Heart left ventricle (tissue), 16 donors: ENCODE measurements at regions not wholly inside any gene's neighbourhood (a gene's known extent, or its start where the extent isn't known, plus 50 kb on each side); places are given as distances from the start of the nearest gene placed in this dataset.

ENCODE experiments used
- ATAC-seq, 4 donors: fragments of 200-7000 bp; cut with Tn5 transposase; one replicate each; pipeline ENCODE4 v1.9.1; 2020 to 2022; ENCODE audit warnings: moderate library complexity in 4 of 4, mild to moderate bottlenecking in 3 of 4, moderate number of reproducible peaks in 1 of 4
- DNase-seq, 5 donors: peaks; one replicate each; pipeline ENCODE4 v3.0.0-alpha.2; 2020
- H3K27ac ChIP-seq, 12 donors: fragments of 200-600 bp; sonication (generic) in 4 of 12; one replicate each; pipeline versions ENCODE4 v1.5.0 to v1.8.0; 2016 to 2022; ENCODE audit warnings: mild to moderate bottlenecking in 2 of 12
- H3K27me3 ChIP-seq, 9 donors: fragments of 200-600 bp; sonication (generic) in 2 of 9; one replicate each; pipeline versions ENCODE4 v1.5.1 to v1.8.0; 2016 to 2022; ENCODE audit warnings: mild to moderate bottlenecking in 3 of 9
- H3K36me3 ChIP-seq, 9 donors: fragments of 200-600 bp; sonication (generic) in 2 of 9; one replicate each; pipeline versions ENCODE4 v1.5.0 to v1.8.0; 2018 to 2022; ENCODE audit warnings: mild to moderate bottlenecking in 2 of 9
- H3K4me1 ChIP-seq, 12 donors: fragments of 200-600 bp; sonication (generic) in 4 of 12; one replicate each; pipeline versions ENCODE4 v1.5.0 to v1.8.0; 2016 to 2022; ENCODE audit warnings: mild to moderate bottlenecking in 3 of 12
- H3K4me3 ChIP-seq, 12 donors: fragments of 200-600 bp; sonication (generic) in 4 of 12; one replicate each; pipeline versions ENCODE4 v1.5.0 to v1.8.0; 2017 to 2022; ENCODE audit warnings: mild to moderate bottlenecking in 9 of 12, moderate library complexity in 4 of 12
- H3K9me3 ChIP-seq, 12 donors: fragments of 200-600 bp; sonication (generic) in 4 of 12; one replicate each; pipeline versions ENCODE4 v1.5.0 to v1.8.0; 2016 to 2022; ENCODE audit warnings: mild to moderate bottlenecking in 1 of 12
- POLR2A ChIP-seq, 2 donors: fragments of 450-650 bp; IDR thresholded peaks; one replicate each; pipeline ENCODE4 v1.6.1; 2017; ENCODE audit warnings: antibody characterized with exemption in 2 of 2, mild to moderate bottlenecking in 2 of 2, moderate library complexity in 2 of 2
- WGBS, 4 donors: extraction: QIAGEN DNeasy Blood & Tissue Kit in 2 of 4; methylation state at CpG; one replicate each; pipeline versions ENCODE4 v1.1.5 to v1.1.7; 2013 to 2018; 5-methylcytosine and 5-hydroxymethylcytosine counted together
- intact Hi-C, 10 donors: fragments of 100-400 bp; cut with DNase I; formaldehyde crosslinking; loops; one replicate each; pipeline versions ENCODE4 v1.11.1 to v1.14.2; 2022
- TF ChIP-seq, protein P1 (sequence below), 12 donors: fragments of 200-600 bp; sonication (generic) in 4 of 12; IDR thresholded peaks; one replicate each; pipeline versions ENCODE4 v1.5.0 to v1.8.0; 2018 to 2022; ENCODE audit warnings: antibody characterized with exemption in 12 of 12, mild to moderate bottlenecking in 5 of 12
- donor health status: ischemic (EF 13 %, LVEDD 7.1; RV severe dilation, severe dysfunction).
- donor health status: healthy with polysubstance abuse.
- donor health status: DM: no; HTN: yes; CAD: no.
- donor health status: DM: no; HTN: no; CAD: no.
- donor health status: ischemic (EF 25% LVEDD 6.9; RV normal size, moderate dysfunction).
- donor health status: ischemic (EF 25% LVEDD 5.7; RV mildly dilated, moderate dysfunction).
- donor health status: healthy.
- donor health status: DM: yes; HTN: yes; CAD: no.
- donor health status: ischemic (EF 35%, LVEDD 5.7; RV mildly dilated, moderate dysfunction).
- donor health status: nonischemic (EF 11% LVEDD 7.7; RV severe dilation, severe dysfunction).
- donor health status: DM: yes; HTN: yes; CAD: no.
- donor health status: PGD.
- donor health status: ischemic (EF 29% LVEDD 5.4; RV normal size, mild dysfunction).
- donor health status: nonischemic (EF 23%, LVEDD 6.1; RV moderate dilation, normal function).

DNA sequence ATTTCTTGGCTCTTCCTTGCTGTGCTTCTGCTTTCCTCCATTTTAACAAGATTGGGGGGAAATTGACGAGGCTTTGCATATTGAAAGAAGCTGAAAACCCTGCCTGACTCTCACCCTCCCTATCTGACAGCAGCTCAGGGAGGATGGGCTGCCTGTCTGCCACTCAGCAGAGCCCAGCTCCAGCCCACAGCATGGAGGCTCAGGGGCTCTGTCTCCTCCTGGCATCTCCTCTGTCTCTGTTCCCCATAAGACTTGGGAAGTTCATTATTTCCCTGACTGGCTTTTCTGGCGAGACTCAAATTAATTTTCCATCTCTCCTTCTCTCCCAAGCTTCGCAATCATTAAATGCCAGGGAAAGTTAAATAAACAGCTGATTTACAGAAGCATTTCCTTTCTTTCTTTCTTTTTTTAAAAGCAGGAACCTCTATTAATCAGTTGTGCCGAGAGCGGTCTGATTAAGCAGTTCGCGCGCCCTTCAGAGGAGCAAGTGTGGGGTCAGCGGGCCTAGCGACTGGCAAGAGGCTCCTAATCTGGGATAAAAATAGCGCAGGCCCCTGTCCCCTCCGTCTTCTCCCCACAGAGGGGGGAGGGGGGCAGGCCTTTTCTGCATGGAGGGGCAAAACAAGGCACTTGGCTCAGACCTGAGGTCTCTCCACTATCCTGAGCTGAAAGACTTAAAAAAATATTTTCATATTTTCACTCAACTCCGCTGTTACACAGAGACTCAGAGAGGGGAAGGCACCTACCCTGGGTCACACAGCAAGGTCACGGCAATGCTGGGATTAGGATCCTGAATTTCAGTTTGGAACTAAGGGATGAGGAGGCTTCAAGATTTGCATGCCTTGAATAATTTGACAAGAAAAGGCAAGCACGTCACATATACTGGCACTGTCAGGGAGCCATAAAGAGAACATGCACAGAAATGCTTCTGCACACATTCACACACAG lies 170.4 kb downstream of the ACTL8 start:
- ATAC-seq: no peak
- 22 to 29% (median 28%) methylated on average over 15 of the region's 15 CpGs for WGBS, 4 donors
- Histone ChIP-seq H3K9me3 (no peaks in the 10 kb centered on the region), H3K27ac (no peak overlapping the region), H3K36me3 (no peaks in the 10 kb centered on the region), H3K4me1 (peaks cover 0 to 10% (median 2%) of the 10 kb centered on the region in 12 donors), H3K27me3 (peaks cover 0 to 25% (median 0%) of the 10 kb centered on the region in 9 donors), H3K4me3 (no peak overlapping the region)
- intact Hi-C loops: loop anchor here in 6 of 10 donors (5.0 to 10.0 kb wide), 4 partner anchors 177 to 659 kb away; no protein-coding TSS in a partner anchor
- no peak for DNase-seq
- TF ChIP-seq, protein P1, sequence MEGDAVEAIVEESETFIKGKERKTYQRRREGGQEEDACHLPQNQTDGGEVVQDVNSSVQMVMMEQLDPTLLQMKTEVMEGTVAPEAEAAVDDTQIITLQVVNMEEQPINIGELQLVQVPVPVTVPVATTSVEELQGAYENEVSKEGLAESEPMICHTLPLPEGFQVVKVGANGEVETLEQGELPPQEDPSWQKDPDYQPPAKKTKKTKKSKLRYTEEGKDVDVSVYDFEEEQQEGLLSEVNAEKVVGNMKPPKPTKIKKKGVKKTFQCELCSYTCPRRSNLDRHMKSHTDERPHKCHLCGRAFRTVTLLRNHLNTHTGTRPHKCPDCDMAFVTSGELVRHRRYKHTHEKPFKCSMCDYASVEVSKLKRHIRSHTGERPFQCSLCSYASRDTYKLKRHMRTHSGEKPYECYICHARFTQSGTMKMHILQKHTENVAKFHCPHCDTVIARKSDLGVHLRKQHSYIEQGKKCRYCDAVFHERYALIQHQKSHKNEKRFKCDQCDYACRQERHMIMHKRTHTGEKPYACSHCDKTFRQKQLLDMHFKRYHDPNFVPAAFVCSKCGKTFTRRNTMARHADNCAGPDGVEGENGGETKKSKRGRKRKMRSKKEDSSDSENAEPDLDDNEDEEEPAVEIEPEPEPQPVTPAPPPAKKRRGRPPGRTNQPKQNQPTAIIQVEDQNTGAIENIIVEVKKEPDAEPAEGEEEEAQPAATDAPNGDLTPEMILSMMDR (IDR thresholded peaks at IDR 0.05): no peak
- TF ChIP-seq POLR2A (IDR thresholded peaks at IDR 0.05): no peak

GRCh38 chr1:17926906-17927305 lies 171.8 kb downstream of the ACTL8 start:
- H3K4me1 ChIP-seq: peaks cover 0 to 15% (median 4%) of the 10 kb centered on the region in 12 donors
- H3K9me3 ChIP-seq: no peaks in the 10 kb centered on the region
- 83 to 94% (median 91%) methylated on average over 4 of the region's 4 CpGs for WGBS, 4 donors
- H3K36me3 ChIP-seq: no peaks in the 10 kb centered on the region
- intact Hi-C loops: loop anchor here in 6 of 10 donors (5.0 to 10.0 kb wide), 4 partner anchors 175 to 658 kb away; no protein-coding TSS in a partner anchor
- no peak overlapping the region for H3K4me3 ChIP-seq
- DNase-seq (no peak), ATAC-seq (no peak)
- TF ChIP-seq POLR2A (IDR thresholded peaks at IDR 0.05): no peak
- TF ChIP-seq, protein P1 (IDR thresholded peaks at IDR 0.05): no peak
- H3K27ac ChIP-seq: no peak overlapping the region
- peaks cover 0 to 14% (median 0%) of the 10 kb centered on the region in 9 donors for H3K27me3 ChIP-seq

DNA sequence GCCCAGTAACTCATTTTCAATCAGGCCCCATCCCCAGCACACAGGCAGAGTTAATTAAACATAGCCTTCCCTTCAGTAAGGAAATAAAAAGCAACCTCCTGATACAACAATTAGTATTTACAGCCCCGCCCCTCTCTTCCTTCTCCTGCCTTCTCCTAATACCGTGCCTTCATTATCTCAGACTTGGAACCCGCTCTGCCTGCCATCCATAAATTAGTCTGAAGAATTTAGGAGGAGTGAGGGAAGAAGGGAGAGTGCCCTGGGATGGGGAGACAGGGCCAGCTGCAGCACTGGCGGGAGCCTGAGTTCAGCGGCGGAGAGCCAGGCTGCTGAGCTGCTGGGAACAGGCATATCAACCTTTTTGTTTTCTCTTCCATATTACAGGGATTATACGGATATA lies 172.8 kb downstream of the ACTL8 start:
- no peak for DNase-seq
- TF ChIP-seq, protein P1 (IDR thresholded peaks at IDR 0.05): no peak
- WGBS, 4 donors: 53 to 65% (median 58%) methylated on average over 7 of the region's 7 CpGs
- Histone ChIP-seq H3K4me1 (peaks cover 0 to 15% (median 4%) of the 10 kb centered on the region in 12 donors), H3K36me3 (no peaks in the 10 kb centered on the region), H3K27me3 (peaks cover 0 to 13% (median 0%) of the 10 kb centered on the region in 9 donors), H3K27ac (no peak overlapping the region), H3K4me3 (no peak overlapping the region), H3K9me3 (no peaks in the 10 kb centered on the region)
- no peak for ATAC-seq
- intact Hi-C loops: loop anchor here in 6 of 10 donors (5.0 to 10.0 kb wide), 4 partner anchors 174 to 657 kb away; no protein-coding TSS in a partner anchor

DNA sequence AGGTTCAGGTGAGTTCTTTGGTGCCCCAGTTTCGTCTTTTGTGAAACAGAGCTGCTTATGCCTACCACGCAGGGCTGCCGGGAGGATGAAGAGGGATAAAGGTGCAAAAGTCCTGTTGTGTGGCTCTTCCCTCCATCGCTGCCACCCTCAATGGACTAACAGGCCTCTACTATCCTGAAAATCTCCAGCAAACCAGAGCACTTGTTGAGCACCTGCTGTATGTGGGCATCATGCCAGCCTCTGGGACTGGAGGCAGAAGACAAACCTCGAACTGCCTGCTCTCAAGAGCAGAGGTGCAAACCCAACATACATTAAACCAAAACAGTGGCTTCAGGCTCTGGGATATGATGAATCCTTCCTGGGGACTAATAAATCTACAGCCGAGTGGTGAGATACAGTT lies 174.1 kb downstream of the ACTL8 start:
- Histone ChIP-seq H3K36me3 (no peaks in the 10 kb centered on the region), H3K9me3 (no peaks in the 10 kb centered on the region), H3K4me3 (no peak overlapping the region), H3K27me3 (peaks cover 0 to 14% (median 0%) of the 10 kb centered on the region in 9 donors), H3K27ac (no peak overlapping the region), H3K4me1 (peaks cover 0 to 15% (median 6%) of the 10 kb centered on the region in 12 donors)
- intact Hi-C loops: loop anchor here in 6 of 10 donors (5.0 to 10.0 kb wide), 4 partner anchors 173 to 656 kb away; no protein-coding TSS in a partner anchor
- DNase-seq (no peak), ATAC-seq (no peak)
- TF ChIP-seq, protein P1 (IDR thresholded peaks at IDR 0.05): no peak
- no peak for TF ChIP-seq POLR2A (IDR thresholded peaks at IDR 0.05)
- WGBS, 4 donors: 79 to 87% (median 82%) methylated on average over 6 of the region's 6 CpGs
